ENCODE measurements at regions not wholly inside any gene's neighbourhood (a gene's known extent, or its start where the extent isn't known, plus 50 kb on each side); places are given as distances from the start of the nearest gene placed in this dataset.

DNA sequence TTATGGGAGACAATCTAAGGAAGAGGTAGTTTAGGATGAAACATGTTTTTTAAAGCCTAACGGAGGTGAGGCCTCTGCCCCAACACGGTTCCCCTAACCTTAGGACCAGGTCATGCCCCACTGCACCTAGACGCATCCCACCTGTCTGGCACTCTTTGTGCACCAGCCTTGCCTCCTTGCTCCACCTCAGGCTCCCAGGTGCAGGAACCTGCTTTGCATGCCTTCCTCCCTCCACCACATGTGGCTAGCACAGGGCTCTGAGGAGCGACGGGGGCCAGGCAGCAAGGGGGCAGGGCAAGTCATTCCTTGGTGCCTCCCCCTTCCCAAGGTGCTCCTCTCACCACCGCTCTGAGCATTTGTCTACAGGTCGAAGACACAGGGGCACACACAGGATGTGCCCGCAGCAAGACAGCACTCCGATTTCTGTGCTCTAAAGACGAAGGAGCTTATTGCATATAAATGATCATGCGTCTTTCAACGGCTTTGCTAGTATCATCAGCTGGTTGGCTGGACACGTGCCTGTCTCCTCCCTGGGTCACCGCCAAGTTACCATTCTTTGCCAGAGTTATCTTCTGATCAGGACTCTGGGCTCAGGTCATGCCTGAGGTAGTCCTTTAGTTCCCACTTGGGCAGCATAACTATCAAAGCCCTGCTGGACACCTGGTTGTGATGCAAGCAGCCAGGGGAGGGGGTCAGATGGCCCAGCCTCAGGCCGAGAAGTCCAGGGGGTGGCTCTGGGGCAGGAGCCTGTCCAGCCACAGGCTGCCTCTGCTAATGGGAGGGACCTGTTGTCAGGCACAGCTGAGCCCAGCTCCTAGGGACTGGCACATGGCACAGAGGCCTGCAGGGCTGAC lies 172.0 kb upstream of the NTM start:
- TF ChIP-seq, protein P1, sequence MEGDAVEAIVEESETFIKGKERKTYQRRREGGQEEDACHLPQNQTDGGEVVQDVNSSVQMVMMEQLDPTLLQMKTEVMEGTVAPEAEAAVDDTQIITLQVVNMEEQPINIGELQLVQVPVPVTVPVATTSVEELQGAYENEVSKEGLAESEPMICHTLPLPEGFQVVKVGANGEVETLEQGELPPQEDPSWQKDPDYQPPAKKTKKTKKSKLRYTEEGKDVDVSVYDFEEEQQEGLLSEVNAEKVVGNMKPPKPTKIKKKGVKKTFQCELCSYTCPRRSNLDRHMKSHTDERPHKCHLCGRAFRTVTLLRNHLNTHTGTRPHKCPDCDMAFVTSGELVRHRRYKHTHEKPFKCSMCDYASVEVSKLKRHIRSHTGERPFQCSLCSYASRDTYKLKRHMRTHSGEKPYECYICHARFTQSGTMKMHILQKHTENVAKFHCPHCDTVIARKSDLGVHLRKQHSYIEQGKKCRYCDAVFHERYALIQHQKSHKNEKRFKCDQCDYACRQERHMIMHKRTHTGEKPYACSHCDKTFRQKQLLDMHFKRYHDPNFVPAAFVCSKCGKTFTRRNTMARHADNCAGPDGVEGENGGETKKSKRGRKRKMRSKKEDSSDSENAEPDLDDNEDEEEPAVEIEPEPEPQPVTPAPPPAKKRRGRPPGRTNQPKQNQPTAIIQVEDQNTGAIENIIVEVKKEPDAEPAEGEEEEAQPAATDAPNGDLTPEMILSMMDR (IDR thresholded peaks at IDR 0.05 in 2 of 3, conservative IDR thresholded peaks at IDR 0.05 in 1 of 3; ENCODE audit: insufficient read depth in 2 of 3, low read depth in 1 of 3, low read length in 3 of 3) = no peak
- TF ChIP-seq, protein P2, sequence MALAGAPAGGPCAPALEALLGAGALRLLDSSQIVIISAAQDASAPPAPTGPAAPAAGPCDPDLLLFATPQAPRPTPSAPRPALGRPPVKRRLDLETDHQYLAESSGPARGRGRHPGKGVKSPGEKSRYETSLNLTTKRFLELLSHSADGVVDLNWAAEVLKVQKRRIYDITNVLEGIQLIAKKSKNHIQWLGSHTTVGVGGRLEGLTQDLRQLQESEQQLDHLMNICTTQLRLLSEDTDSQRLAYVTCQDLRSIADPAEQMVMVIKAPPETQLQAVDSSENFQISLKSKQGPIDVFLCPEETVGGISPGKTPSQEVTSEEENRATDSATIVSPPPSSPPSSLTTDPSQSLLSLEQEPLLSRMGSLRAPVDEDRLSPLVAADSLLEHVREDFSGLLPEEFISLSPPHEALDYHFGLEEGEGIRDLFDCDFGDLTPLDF (CRISPR knock-in tag; IDR thresholded peaks at IDR 0.05) = no peak
- TF ChIP-seq GABPB1 (CRISPR knock-in tag; IDR thresholded peaks at IDR 0.05) = no peak
- no peak for TF ChIP-seq POLR2G (IDR thresholded peaks at IDR 0.05; ENCODE audit: low read depth, low read length)

Measured in K562 (cell line).